HG02678 (cell line): ENCODE measurements at regions not wholly inside any gene's neighbourhood (a gene's known extent, or its start where the extent isn't known, plus 50 kb on each side); places are given as distances from the start of the nearest gene placed in this dataset.

ENCODE experiments used
- ATAC-seq: cut with Tn5 transposase; IDR thresholded peaks from one replicate; pipeline ENCODE4 v1.9.1; 2021; ENCODE audit warnings: mild to moderate bottlenecking, moderate library complexity; ENCODE audit not compliant: unreplicated experiment

DNA sequence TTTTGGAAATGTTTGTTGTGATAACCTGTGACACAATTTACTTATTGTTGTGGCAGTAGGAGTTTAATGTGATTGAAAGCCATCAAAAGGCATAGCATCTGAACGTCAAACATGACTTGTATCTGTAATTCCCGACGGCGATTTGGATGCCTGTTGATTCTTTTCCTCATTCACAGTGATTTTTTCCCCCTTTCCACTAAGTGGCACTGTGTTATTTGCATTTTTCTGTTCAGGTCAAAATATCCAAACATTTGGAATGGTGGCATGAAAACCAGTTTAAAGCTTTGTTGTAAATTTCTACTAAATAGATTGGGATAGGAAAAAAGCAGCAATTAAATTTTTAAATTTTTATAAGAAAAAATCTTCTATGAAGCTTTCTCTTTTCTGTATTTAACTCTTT, 259.9 kb upstream of the KCNH8 start:
- no peak for ATAC-seq

GRCh38 chr3:18886331-18886730, 262.0 kb upstream of the KCNH8 start:
- ATAC-seq = no peak

DNA sequence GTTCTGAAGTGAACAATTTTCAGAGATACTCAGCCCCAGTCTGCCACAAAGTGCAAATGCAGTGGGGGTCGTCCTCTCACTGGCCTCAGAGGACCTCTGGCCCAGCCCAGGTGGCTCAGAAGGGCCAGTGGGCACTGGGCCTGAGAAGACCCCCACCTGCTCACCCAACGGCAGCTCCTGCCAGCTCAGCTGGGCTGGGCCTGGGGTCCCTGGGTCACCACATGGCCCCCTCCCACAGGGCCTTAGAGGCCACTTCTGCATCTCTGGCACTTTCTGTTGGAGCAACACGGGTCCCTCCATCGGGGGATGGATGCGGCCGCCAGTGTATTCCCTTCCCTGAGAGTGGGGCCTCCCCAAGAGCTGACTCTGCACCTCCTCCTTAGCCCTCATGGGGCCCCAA, 262.7 kb upstream of the KCNH8 start:
- no peak for ATAC-seq

DNA sequence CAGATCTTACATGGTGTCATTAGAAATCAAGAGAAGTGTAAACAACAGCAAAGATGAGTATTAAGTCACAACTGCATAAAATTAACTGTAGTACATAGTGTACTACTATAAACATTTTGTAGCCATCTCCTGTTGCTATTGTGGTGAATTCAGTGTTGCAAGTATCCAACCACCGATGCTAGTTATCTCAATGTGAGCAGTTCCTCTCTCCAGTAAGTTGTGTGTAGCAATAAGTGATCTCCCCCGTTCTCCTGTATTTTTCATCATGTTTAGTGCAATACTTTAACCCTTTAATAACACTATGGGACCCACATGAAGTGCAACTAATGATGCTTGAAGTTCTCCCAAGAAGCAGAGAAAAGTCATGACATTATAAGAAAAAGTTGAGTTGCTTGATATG, 264.7 kb upstream of the KCNH8 start:
- ATAC-seq = no peak

DNA sequence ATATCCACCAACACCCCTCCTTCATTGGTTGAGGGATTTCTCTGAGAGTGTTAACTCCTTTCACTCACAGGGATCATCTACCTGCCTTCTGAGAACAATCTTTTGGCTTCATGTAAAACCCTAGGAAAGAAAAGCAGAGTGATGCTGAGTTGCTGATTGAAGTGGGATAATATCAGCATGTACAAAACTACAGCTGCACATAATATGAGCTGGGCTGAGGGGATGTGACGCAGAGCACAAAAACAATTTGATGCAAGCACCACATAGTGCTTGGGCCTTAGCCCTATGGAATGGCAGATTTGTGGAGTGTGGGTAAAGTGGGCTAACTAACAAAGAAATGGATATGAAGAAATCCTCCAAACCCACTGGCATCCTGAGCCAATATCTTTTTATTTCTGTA, 267.6 kb upstream of the KCNH8 start:
- no peak for ATAC-seq

GRCh38 chr3:18872466-18872865, 275.8 kb upstream of the KCNH8 start:
- ATAC-seq = no peak

GRCh38 chr3:18870642-18871041, 277.7 kb upstream of the KCNH8 start:
- no peak for ATAC-seq

- no peak for ATAC-seq
Measured at GRCh38 chr3:18870074-18870640, 278.2 kb upstream of the KCNH8 start.

DNA sequence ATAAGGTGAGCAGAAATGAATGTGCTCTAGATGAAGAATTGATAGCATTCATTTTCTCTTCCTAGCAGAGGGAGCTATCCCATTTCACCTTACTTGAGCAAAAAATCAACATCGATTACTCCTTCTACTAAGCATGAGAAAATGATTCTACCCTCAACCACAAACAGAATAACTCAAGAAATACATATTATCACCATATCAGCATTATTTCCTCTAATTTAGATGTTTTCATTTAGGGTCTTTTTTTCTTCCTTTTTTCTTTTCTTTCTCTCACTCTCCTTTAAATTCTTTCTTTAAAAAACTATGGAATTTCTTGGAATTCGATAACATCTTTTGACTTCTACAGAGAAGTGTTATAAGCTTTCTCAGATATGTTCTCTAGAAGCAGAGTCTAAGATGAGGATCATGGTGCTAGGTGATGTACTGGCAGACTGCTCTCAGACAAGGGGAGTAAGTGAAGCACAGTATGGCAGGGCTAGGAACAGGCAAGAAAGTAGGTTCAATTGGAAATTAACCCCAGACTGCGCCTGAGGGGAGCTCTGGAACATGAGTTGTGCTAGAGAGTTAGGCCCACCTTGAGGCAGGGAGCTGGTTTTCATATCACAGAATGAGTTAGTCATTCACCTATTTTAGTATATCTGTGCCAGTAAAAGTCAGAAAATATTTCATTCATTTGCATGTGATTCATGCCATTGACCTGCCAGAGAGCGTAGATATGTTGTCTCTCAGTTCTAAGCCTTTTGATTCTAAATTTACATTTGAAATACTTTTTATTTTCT, 279.2 kb upstream of the KCNH8 start:
- no peak for ATAC-seq

- ATAC-seq = no peak
Measured at GRCh38 chr3:18866899-18867298, 281.4 kb upstream of the KCNH8 start.

DNA sequence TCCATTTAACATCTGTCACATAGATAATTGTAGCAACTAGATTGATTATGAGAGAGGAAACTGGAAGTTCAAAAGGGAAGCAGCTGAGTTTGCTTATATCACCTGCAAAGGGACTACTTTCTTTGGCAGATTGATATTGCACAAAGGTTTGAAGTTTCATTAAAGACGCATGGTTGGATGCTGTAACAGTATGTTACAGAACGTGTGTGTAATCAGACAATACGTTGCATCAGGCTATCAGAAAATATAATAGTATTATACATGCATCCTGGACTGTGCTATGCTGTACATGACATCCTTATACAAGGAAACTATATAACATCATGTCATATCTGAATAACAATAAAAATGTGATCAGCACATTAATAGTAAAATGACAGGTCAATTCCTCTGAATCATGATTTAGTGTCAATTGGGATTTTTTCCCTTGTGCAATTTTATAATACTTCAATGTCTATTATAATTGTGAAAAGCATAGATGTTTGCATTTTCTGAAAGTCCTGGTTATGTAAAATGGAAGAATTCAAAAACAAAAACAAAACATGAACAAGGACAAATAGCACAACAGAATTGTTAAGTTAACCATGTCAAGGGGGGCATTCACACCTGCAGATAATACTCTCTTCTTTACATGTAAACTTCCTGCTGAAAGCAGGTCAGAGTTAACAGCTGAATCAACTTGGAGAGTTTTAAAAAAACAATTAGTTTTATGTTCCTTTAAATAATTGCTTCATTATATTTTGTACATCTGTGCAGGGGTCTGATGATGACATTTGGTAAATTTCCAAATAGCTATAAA, 283.2 kb upstream of the KCNH8 start:
- ATAC-seq = no peak

DNA sequence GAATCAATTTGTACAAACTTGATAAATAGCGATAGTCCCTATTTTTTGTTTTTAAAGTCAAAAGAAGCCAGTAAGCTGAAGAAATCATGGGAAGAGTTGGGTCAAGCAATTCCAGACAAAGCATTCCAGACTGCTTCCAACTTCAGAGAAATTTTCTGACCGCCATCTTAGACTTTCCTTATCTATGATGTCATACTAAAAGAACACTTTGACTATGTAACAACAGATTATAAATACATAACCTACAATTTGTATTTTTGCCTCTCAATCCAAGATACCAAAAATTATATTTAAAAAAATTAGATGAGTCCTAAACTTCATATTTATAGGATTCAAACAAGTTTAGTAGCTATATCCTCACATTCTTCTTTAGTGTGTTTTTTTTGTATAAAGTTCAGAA, 286.2 kb upstream of the KCNH8 start:
- no peak for ATAC-seq

- ATAC-seq = no peak
Measured at GRCh38 chr3:18861137-18861536, 287.2 kb upstream of the KCNH8 start.

- ATAC-seq = no peak
Measured at GRCh38 chr3:18853269-18853668, 295.0 kb upstream of the KCNH8 start.

DNA sequence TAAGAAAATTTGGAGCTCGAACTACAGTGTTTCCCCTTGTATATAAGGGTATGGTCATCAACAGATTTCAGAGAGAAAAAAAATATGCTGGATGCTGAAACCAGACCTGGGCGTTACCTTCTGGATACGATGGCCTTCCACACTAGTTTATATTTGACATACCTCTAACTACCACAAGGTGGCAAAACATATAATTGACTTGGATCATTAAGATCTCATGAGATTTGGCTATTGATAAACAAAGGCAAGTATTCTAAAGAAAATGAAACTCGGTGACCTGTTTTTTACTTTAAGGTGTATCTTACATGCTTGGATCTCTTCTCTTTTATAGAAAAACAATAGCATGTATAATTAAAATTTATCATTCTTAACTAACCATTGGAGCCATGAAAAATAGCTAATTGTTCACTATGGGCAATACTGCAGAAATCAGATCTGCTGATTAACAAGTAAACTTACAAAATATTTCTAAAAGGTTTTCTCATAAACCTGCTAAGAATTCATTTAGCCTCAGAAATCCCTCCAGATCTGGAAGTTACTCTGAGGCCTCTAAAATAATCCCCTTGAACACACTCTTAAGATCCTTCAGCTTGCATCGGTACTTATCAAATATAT, 300.6 kb upstream of the KCNH8 start:
- no peak for ATAC-seq

- ATAC-seq = no peak
Measured at GRCh38 chr3:18843983-18844382, 304.3 kb upstream of the KCNH8 start.

- ATAC-seq = no peak
Measured at GRCh38 chr3:18843188-18843587, 305.1 kb upstream of the KCNH8 start.

DNA sequence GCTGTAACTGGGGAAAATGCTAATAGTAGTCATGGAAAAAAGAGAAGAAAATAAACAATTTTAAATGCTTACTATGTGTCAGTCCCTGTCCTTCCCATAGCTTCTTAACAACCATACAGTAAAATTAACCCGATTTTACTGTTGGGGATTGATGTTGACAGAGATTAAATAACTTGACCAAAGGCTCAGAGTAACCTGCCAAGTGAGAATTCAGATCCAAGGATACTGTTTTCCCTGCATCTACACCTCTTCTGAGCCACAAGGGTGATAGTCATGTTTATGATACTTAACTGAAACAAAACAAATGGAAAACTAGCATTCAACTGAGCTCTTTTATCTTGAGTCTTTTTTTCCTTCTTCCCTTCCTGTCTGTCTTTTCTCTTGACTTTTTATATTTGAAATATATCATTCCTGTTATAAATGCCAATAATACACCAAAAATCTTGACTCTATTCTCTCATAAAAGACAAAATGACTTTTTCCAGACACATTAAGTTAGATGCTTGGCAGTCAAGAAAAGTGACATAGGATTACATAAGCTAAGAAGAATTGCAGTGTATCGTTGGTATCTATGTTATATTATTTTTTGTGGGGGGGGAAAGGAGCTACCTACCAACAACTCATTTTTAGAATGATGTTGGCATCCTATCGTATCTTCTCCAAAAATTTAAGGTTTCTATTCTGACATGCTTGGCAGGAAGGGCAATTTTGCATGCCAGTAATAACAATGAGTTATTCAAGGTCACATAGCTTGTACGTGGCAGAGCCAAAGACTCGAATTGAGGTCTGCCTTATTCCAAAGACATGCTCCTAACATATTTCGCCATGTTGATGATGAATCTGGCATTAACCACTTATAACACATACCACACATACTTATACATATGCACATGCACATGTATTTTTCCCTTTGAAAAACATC, 306.6 kb upstream of the KCNH8 start:
- ATAC-seq = no peak

DNA sequence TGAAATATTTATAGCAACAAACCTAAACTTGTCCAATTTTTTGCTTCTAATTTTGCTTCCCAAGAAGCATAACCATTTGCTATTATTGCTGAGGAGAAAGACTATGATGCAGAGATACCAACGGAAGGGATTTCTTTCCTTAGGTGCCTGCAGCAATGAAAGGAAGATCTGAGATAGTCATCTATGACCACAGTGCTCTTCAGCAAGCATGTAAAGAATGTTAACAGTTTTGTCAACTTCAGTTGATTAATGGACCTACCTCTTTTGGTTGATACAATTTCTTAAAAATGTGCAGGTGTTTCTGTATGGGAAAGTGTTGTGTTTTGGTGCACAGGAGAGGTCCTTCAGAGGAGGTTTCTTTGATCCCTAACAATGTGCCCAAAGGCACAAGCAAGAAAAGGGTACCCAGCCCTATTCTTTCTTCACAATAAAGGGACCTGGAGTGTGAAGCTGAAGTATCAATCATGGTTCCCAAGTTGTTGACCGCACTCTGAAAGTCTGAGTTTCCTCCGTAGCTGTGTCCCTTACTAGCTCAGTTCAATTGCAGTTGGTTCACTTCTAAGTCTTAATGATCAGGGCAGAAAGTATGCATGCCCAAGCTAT, 307.7 kb upstream of the KCNH8 start:
- no peak for ATAC-seq

- ATAC-seq = no peak
Measured at GRCh38 chr3:18838758-18839157, 309.6 kb upstream of the KCNH8 start.
